H9 (cell line): ENCODE measurements at regions not wholly inside any gene's neighbourhood (a gene's known extent, or its start where the extent isn't known, plus 50 kb on each side); places are given as distances from the start of the nearest gene placed in this dataset.

Experiments
- DNase-seq: peaks from one replicate; pipeline ENCODE4 v3.0.0-alpha.2; 2017
- H2AFZ ChIP-seq: one replicate; pipeline ENCODE4 v1.6.1; 2013; ENCODE audit warnings: mild to moderate bottlenecking, low read length, control low read depth, moderate library complexity
- H2AK5ac ChIP-seq: 2 replicates; pipeline ENCODE4 v1.6.1; 2013; ENCODE audit warnings: low read length, control low read depth, mixed read lengths; ENCODE audit not compliant: insufficient read length
- H2BK120ac ChIP-seq: one replicate; pipeline ENCODE4 v1.6.1; 2013; ENCODE audit warnings: low read depth, mild to moderate bottlenecking, low read length, control low read depth, inconsistent platforms; ENCODE audit not compliant: poor library complexity, severe bottlenecking
- H2BK12ac ChIP-seq: 2 replicates; pipeline ENCODE4 v1.6.1; 2013; ENCODE audit warnings: low read length, control low read depth, mixed read lengths, low read depth; ENCODE audit not compliant: insufficient read length
- H2BK15ac ChIP-seq: 2 replicates; pipeline ENCODE4 v1.6.1; 2013; ENCODE audit warnings: low read depth, low read length, control low read depth
- H2BK20ac ChIP-seq: one replicate; pipeline ENCODE4 v1.6.1; 2013; ENCODE audit warnings: low read depth, mild to moderate bottlenecking, low read length, control low read depth, inconsistent platforms; ENCODE audit not compliant: poor library complexity, severe bottlenecking
- H2BK5ac ChIP-seq: 2 replicates; pipeline ENCODE4 v1.6.1; 2013; ENCODE audit warnings: low read length, control low read depth, mixed read lengths; ENCODE audit not compliant: insufficient read length
- H3K14ac ChIP-seq: 2 replicates; pipeline ENCODE4 v1.6.1; 2013; ENCODE audit warnings: low read length, control low read depth; ENCODE audit not compliant: insufficient read depth
- H3K18ac ChIP-seq: 2 replicates; pipeline ENCODE4 v1.6.1; 2013; ENCODE audit warnings: low read depth, mild to moderate bottlenecking, mixed read lengths, low read length, control low read depth; ENCODE audit not compliant: insufficient read length
- H3K23ac ChIP-seq: 2 replicates; pipeline ENCODE4 v1.6.1; 2013; ENCODE audit warnings: low read length, control low read depth, mixed read lengths, low read depth; ENCODE audit not compliant: insufficient read length
- H3K23me2 ChIP-seq: 2 replicates; pipeline ENCODE4 v1.6.1; 2013; ENCODE audit warnings: low read depth, mild to moderate bottlenecking, mixed read lengths, low read length, control low read depth; ENCODE audit not compliant: insufficient read length, poor library complexity, severe bottlenecking
- H3K27ac ChIP-seq: 2 replicates; pipeline ENCODE4 v1.5.1; 2013; ENCODE audit warnings: low read length, control low read depth, mixed read lengths, low read depth; ENCODE audit not compliant: insufficient read length
- H3K27me3 ChIP-seq: 2 replicates; pipeline ENCODE4 v1.6.1; 2013; ENCODE audit warnings: low read length, control low read depth, inconsistent platforms; ENCODE audit not compliant: insufficient read depth
- H3K4ac ChIP-seq: 2 replicates; pipeline ENCODE4 v1.6.1; 2013; ENCODE audit warnings: low read depth, mild to moderate bottlenecking, control low read depth, inconsistent platforms, low read length, moderate library complexity
- H3K4me1 ChIP-seq: 2 replicates; pipeline ENCODE4 v1.6.1; 2013; ENCODE audit warnings: low read length, control low read depth, inconsistent platforms; ENCODE audit not compliant: insufficient read depth
- H3K4me2 ChIP-seq: 2 replicates; pipeline ENCODE4 v1.6.1; 2013; ENCODE audit warnings: low read length, control low read depth, mixed read lengths; ENCODE audit not compliant: insufficient read length, insufficient read depth
- H3K56ac ChIP-seq: 2 replicates; pipeline ENCODE4 v1.6.1; 2013; ENCODE audit warnings: low read depth, mild to moderate bottlenecking, mixed read lengths, low read length, control low read depth; ENCODE audit not compliant: insufficient read length
- H3K79me1 ChIP-seq: 2 replicates; pipeline ENCODE4 v1.6.1; 2013; ENCODE audit warnings: low read depth, mild to moderate bottlenecking, moderate library complexity, low read length, control low read depth, inconsistent platforms; ENCODE audit not compliant: insufficient read depth, poor library complexity, severe bottlenecking
- H3K79me2 ChIP-seq: 2 replicates; pipeline ENCODE4 v1.6.1; 2013; ENCODE audit warnings: low read length, control low read depth, inconsistent platforms; ENCODE audit not compliant: insufficient read depth
- H3K9ac ChIP-seq: 2 replicates; pipeline ENCODE4 v1.6.1; 2013; ENCODE audit warnings: low read length, control low read depth, mixed read lengths; ENCODE audit not compliant: insufficient read length; ENCODE audit errors: extremely low read depth
- H3K9me3 ChIP-seq: one replicate; pipeline ENCODE4 v1.6.1; 2013; ENCODE audit warnings: low read depth, low read length, inconsistent platforms; ENCODE audit not compliant: control insufficient read depth
- H3T11ph ChIP-seq: one replicate; pipeline ENCODE4 v1.6.1; 2013; ENCODE audit warnings: mild to moderate bottlenecking, low read length, control low read depth, inconsistent platforms
- H4K20me1 ChIP-seq: one replicate; pipeline ENCODE4 v1.6.1; 2013; ENCODE audit not compliant: control insufficient read depth, insufficient read length, insufficient read depth
- H4K5ac ChIP-seq: 2 replicates; pipeline ENCODE4 v1.6.1; 2013; ENCODE audit warnings: low read depth, mild to moderate bottlenecking, mixed read lengths, low read length, control low read depth; ENCODE audit not compliant: insufficient read length
- H4K8ac ChIP-seq: replicated peaks from 2 replicates; pipeline ENCODE4 v1.6.1; 2013; ENCODE audit warnings: low read length, control low read depth, mixed read lengths, low read depth; ENCODE audit not compliant: insufficient read length
- H4K91ac ChIP-seq: 2 replicates; pipeline ENCODE4 v1.6.1; 2013; ENCODE audit warnings: low read depth, mild to moderate bottlenecking, moderate library complexity, mixed read lengths, low read length, control low read depth; ENCODE audit not compliant: insufficient read length
- H3K27ac Mint-ChIP-seq, 3 experiments: 2 replicates in 2 of 3; 3 replicates in 1 of 3; pipeline ENCODE4 v1.8.0; 2020 to 2021; ENCODE audit warnings: mixed read lengths in 3 of 3, mild to moderate bottlenecking in 1 of 3, moderate library complexity in 1 of 3
- H3K27me3 Mint-ChIP-seq: 2 replicates; pipeline ENCODE4 v1.8.0; 2021; ENCODE audit warnings: low read depth, mild to moderate bottlenecking, moderate library complexity, mixed read lengths
- H3K36me3 Mint-ChIP-seq, 3 experiments: 2 replicates in 2 of 3; 3 replicates in 1 of 3; pipeline ENCODE4 v1.8.0; 2020 to 2021; ENCODE audit warnings: low read depth in 3 of 3, mixed read lengths in 3 of 3; ENCODE audit not compliant: insufficient read depth in 1 of 3
- H3K4me1 Mint-ChIP-seq, 2 experiments: 2 replicates each; pipeline ENCODE4 v1.8.0; 2020; ENCODE audit warnings: mixed read lengths in 2 of 2
- H3K4me3 Mint-ChIP-seq, 2 experiments: 2 replicates in 1 of 2; 3 replicates in 1 of 2; pipeline ENCODE4 v1.8.0; 2020 to 2021; ENCODE audit warnings: mild to moderate bottlenecking in 2 of 2, mixed read lengths in 2 of 2, moderate library complexity in 1 of 2
- H3K9me3 Mint-ChIP-seq, 2 experiments: 2 replicates in 1 of 2; 3 replicates in 1 of 2; pipeline ENCODE4 v1.8.0; 2020; ENCODE audit warnings: mild to moderate bottlenecking in 2 of 2, mixed read lengths in 2 of 2, moderate library complexity in 1 of 2
- TF ChIP-seq, protein P1 (sequence below): fragments of 200-600 bp; sonication (generic); conservative IDR thresholded peaks from 3 replicates; pipeline ENCODE4 v1.8.0; 2021; ENCODE audit warnings: antibody characterized with exemption, mild to moderate bottlenecking

DNA sequence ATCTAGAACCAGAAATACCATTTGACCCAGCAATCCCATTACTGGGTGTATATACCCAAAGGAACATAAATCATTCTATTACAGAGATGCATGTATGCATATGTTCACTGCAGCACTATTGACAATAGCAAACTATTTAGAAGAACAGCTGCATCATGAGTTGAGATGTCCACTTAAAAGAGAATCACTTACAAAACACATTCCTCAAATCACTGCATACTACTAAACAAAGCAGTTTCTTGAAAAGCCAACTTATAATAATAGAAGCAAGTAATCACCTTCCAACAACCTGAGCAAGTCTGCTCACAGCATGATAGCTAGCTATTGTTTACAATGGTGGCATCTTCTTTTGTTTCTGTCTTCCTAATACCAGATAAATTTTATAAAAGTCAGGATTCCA, 454.7 kb upstream of the ADAMTS9 start:
- no peak overlapping the region for H3K56ac ChIP-seq
- H3K27ac Mint-ChIP-seq: peak overlapping the region; percentile 81 to 90 (median 83); a peak in 6 of 7 replicates
- no peak overlapping the region for H3K14ac ChIP-seq
- H4K8ac ChIP-seq: no peak overlapping the region
- no peak overlapping the region for H3K4me2 ChIP-seq
- no peak overlapping the region for H2AK5ac ChIP-seq
- no peaks in the 10 kb centered on the region for H3K79me1 ChIP-seq
- H4K91ac ChIP-seq: no peak overlapping the region
- peaks cover 44 to 49% of the 10 kb centered on the region in 2 experiments for H3K4me1 Mint-ChIP-seq
- no peaks in the 10 kb centered on the region; the same call in 1 of the 2 replicates for H3K27me3 Mint-ChIP-seq
- no peak for DNase-seq
- H3T11ph ChIP-seq: no peak overlapping the region
- H4K20me1 ChIP-seq: no peaks in the 10 kb centered on the region
- H3K9me3 Mint-ChIP-seq: no peaks in the 10 kb centered on the region
- H3K23me2 ChIP-seq: no peaks in the 10 kb centered on the region
- no peaks in the 10 kb centered on the region for H3K79me2 ChIP-seq
- no peak overlapping the region for H3K18ac ChIP-seq
- H3K27ac ChIP-seq: peak overlapping the region; percentile 76
- TF ChIP-seq, protein P1, sequence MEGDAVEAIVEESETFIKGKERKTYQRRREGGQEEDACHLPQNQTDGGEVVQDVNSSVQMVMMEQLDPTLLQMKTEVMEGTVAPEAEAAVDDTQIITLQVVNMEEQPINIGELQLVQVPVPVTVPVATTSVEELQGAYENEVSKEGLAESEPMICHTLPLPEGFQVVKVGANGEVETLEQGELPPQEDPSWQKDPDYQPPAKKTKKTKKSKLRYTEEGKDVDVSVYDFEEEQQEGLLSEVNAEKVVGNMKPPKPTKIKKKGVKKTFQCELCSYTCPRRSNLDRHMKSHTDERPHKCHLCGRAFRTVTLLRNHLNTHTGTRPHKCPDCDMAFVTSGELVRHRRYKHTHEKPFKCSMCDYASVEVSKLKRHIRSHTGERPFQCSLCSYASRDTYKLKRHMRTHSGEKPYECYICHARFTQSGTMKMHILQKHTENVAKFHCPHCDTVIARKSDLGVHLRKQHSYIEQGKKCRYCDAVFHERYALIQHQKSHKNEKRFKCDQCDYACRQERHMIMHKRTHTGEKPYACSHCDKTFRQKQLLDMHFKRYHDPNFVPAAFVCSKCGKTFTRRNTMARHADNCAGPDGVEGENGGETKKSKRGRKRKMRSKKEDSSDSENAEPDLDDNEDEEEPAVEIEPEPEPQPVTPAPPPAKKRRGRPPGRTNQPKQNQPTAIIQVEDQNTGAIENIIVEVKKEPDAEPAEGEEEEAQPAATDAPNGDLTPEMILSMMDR: no peak
- no peak overlapping the region for H2BK20ac ChIP-seq
- no peak overlapping the region for H2AFZ ChIP-seq
- no peak overlapping the region for H3K4ac ChIP-seq
- H4K5ac ChIP-seq: no peak overlapping the region
- no peak overlapping the region for H3K23ac ChIP-seq
- H2BK15ac ChIP-seq: no peak overlapping the region
- H2BK12ac ChIP-seq: no peak overlapping the region
- H3K9me3 ChIP-seq: no peaks in the 10 kb centered on the region
- H3K9ac ChIP-seq: no peak overlapping the region
- no peaks in the 10 kb centered on the region for H3K27me3 ChIP-seq
- H2BK120ac ChIP-seq: no peak overlapping the region
- no peak overlapping the region; a peak in 1 of 5 replicates for H3K4me3 Mint-ChIP-seq
- peaks cover 0 to 2% (median 0%) of the 10 kb centered on the region in 3 experiments; a peak in 1 of 7 replicates for H3K36me3 Mint-ChIP-seq
- H2BK5ac ChIP-seq: no peak overlapping the region
- peaks cover 16% of the 10 kb centered on the region for H3K4me1 ChIP-seq
